Activated CD4-positive, alpha-beta memory T cell treated with anti-CD3 and anti-CD28 coated beads for 36 hours (primary cell): ENCODE measurements at regions not wholly inside any gene's neighbourhood (a gene's known extent, or its start where the extent isn't known, plus 50 kb on each side); places are given as distances from the start of the nearest gene placed in this dataset.

Experiments used
- CTCF ChIA-PET: fragments of 350-600 bp; sonication (Branson Sonifier 250); formaldehyde crosslinking; loops from one replicate; lab custom pipeline; 2021; ENCODE audit warnings: antibody characterized with exemption, inconsistent platforms; lab: Charles Lee
- POLR2A ChIA-PET: fragments of 350-600 bp; sonication (Branson Sonifier 250); formaldehyde crosslinking; loops from one replicate; lab custom pipeline; 2021; ENCODE audit warnings: antibody characterized with exemption; lab: Charles Lee
- DNase-seq: peaks from one replicate; pipeline ENCODE4 v3.0.0-alpha.2; 2020
- H3K27ac Mint-ChIP-seq: one replicate; pipeline ENCODE4 v1.8.0; 2021; ENCODE audit warnings: mixed read lengths
- H3K27me3 Mint-ChIP-seq: one replicate; pipeline ENCODE4 v1.8.0; 2021; ENCODE audit warnings: mixed read lengths
- H3K36me3 Mint-ChIP-seq: one replicate; pipeline ENCODE4 v1.8.0; 2021; ENCODE audit warnings: mixed read lengths
- H3K4me1 Mint-ChIP-seq: one replicate; pipeline ENCODE4 v1.8.0; 2021; ENCODE audit warnings: low read depth, mixed read lengths
- H3K4me3 Mint-ChIP-seq: one replicate; pipeline ENCODE4 v1.8.0; 2021; ENCODE audit warnings: mild to moderate bottlenecking, mixed read lengths
- H3K9me3 Mint-ChIP-seq: one replicate; pipeline ENCODE4 v1.8.0; 2021; ENCODE audit warnings: mixed read lengths
- intact Hi-C: fragments of 100-400 bp; cut with micrococcal nuclease; formaldehyde crosslinking; loops from one replicate; pipeline ENCODE4 v1.15.1; 2023

DNA sequence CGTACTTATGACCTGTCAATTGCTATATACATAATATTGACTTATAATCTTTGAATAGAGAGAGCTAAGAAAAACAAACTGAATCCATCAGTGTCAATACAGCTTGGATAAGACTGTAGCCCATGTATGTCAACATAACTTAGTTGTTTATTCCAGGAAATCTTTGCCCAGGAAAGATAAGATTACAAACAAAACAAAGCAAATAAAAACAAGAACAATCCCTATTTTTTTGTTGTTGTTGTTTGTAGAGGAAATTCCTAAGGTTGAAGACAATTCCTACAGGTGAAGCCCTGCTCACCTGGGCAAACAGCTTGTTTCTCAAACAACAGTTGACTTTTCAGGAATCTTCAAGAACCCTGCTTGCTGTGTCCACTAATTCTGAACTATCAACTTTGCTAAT, 76.0 kb downstream of the HYCC1 start:
- H3K9me3 Mint-ChIP-seq = no peaks in the 10 kb centered on the region
- ChIA-PET CTCF (interaction anchor here (0.6 kb wide), 1 partner anchor 123 kb away, joined by 3 read pairs; no protein-coding TSS in a partner anchor), POLR2A (no interaction called here)
- intact Hi-C loops = no loop called here
- no peaks in the 10 kb centered on the region for H3K36me3 Mint-ChIP-seq
- H3K27ac Mint-ChIP-seq = no peak overlapping the region
- H3K4me3 Mint-ChIP-seq = no peak overlapping the region
- H3K4me1 Mint-ChIP-seq = no peaks in the 10 kb centered on the region
- no peak for DNase-seq
- no peaks in the 10 kb centered on the region for H3K27me3 Mint-ChIP-seq

DNA sequence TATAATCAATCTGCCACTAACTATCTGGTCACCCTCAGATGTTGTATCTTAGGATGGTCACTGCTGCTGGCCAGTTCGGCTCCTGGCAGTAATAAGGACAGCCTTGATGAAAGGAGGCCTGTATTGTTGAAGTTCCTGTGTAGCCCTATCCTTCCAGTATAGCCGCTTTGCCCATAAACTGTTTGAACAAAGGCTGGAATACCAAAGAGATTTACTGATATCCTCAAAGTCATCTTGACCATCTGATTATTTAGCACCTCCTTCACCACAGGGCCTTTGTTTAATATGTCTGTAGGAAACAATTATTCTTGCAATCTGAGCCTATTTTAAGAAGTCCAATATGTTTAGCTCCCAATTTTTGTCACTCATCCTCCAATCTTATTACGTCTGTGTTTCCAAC, 77.7 kb downstream of the HYCC1 start:
- H3K9me3 Mint-ChIP-seq = no peaks in the 10 kb centered on the region
- no peaks in the 10 kb centered on the region for H3K36me3 Mint-ChIP-seq
- H3K4me1 Mint-ChIP-seq = no peaks in the 10 kb centered on the region
- H3K27ac Mint-ChIP-seq = no peak overlapping the region
- intact Hi-C loops = no loop called here
- no peak overlapping the region for H3K4me3 Mint-ChIP-seq
- no peaks in the 10 kb centered on the region for H3K27me3 Mint-ChIP-seq
- no peak for DNase-seq
- POLR2A ChIA-PET = no interaction called here
- CTCF ChIA-PET = no interaction called here

DNA sequence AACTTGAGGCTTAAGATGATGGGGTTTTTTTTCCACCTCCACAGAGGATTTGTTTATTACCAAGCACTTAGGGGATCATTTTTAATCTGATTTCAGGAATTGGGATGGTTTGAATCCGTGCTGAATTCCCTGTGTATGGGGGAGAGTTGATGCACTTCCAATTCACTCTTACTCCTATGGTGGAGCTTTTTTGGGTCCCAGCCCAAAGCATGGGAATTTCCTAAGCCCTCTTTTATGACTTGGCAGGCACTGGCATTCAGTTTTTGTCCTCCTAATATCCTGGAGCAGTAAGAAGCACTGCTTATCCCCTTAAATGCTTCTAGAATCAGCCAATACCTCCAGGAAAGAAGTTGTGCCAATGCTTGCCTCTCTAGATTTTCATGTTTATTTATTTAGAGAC, 78.7 kb downstream of the HYCC1 start:
- Mint-ChIP-seq H3K27ac (no peak overlapping the region), H3K27me3 (no peaks in the 10 kb centered on the region), H3K4me3 (no peak overlapping the region), H3K9me3 (peaks cover 3% of the 10 kb centered on the region), H3K36me3 (no peaks in the 10 kb centered on the region), H3K4me1 (no peaks in the 10 kb centered on the region)
- intact Hi-C loops = no loop called here
- POLR2A ChIA-PET = no interaction called here
- no peak for DNase-seq
- CTCF ChIA-PET = no interaction called here

DNA sequence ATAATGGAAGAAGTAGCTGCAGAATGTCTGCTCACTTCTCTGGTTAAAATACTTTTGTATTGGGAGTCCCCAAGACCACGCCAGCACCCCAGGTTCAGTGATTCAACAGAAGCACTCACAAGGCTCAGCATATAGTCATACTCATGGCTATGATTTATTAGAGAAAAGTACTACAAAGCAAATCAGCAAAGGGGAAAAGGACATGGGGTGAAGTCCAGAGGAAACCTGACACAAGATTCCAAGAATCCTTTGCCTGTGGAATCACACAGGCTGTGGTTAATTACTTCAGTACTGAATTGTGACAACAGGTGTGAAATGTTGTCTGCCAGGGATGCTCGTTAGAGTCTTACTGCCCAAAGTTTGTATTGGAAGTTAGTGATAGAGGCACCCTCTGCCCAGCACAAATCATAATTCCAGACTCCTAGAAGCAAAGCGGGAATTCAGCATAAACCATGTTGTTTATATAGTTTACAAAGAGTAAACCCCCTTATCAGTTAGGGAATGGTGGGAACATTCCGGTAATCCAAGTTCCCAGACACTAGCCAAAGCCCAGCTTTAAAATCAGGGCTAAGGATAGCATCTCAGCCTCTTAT, 79.4 kb downstream of the HYCC1 start:
- intact Hi-C loops = no loop called here
- no peaks in the 10 kb centered on the region for H3K36me3 Mint-ChIP-seq
- no peaks in the 10 kb centered on the region for H3K27me3 Mint-ChIP-seq
- no peak for DNase-seq
- POLR2A ChIA-PET = no interaction called here
- H3K4me3 Mint-ChIP-seq = no peak overlapping the region
- no peaks in the 10 kb centered on the region for H3K4me1 Mint-ChIP-seq
- peaks cover 3% of the 10 kb centered on the region for H3K9me3 Mint-ChIP-seq
- H3K27ac Mint-ChIP-seq = no peak overlapping the region
- CTCF ChIA-PET = no interaction called here

DNA sequence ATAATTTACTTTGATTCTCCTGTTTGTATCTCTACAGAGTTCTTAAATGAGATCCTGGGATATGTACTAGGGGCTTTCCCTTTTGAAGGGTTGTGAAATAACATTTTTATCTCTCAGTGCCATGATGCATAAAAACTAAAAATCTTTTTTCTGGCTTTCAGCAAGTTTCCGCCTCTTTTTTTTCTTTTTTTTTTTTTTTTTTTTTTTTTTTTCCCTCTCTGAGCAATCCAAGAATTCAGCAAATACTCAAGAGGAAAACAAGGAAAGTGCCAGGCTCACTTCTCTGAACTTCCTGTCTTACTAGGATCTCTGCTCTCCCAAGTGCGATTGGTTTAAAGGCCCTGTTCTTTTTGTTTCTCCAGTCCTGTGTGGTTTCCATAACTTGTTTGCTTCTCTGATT, 79.9 kb downstream of the HYCC1 start:
- ChIA-PET POLR2A (no interaction called here), CTCF (no interaction called here)
- no peaks in the 10 kb centered on the region for H3K27me3 Mint-ChIP-seq
- peaks cover 3% of the 10 kb centered on the region for H3K9me3 Mint-ChIP-seq
- no peak overlapping the region for H3K4me3 Mint-ChIP-seq
- DNase-seq = no peak
- H3K4me1 Mint-ChIP-seq = no peaks in the 10 kb centered on the region
- no peaks in the 10 kb centered on the region for H3K36me3 Mint-ChIP-seq
- intact Hi-C loops = no loop called here
- H3K27ac Mint-ChIP-seq = no peak overlapping the region

DNA sequence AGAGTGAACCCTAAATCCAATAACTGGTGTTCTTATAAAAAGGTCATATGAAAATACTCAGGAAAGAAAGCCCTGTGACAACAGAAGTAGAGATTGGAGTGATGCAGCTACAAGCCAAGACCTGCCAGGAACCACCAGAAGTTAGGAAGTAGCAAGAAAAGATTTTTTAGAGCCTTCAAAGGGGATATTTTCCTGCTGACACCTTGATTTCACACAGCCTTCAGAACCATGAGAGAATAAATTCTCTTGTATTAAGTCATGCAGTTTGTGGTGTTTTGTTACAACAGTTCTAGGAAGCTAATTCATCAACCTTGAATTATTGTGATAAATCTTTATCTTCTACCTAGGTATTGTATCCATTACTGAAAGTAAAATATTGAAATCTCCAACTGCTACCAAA, 81.0 kb downstream of the HYCC1 start:
- CTCF ChIA-PET = no interaction called here
- DNase-seq = no peak
- intact Hi-C loops = loop anchor here (2.0 kb wide), 1 partner anchor 122 kb away; no protein-coding TSS in a partner anchor
- Mint-ChIP-seq H3K9me3 (peaks cover 3% of the 10 kb centered on the region), H3K27ac (no peak overlapping the region), H3K27me3 (no peaks in the 10 kb centered on the region), H3K4me1 (no peaks in the 10 kb centered on the region), H3K4me3 (no peak overlapping the region), H3K36me3 (no peaks in the 10 kb centered on the region)
- POLR2A ChIA-PET = interaction anchor here (0.6 kb wide), 1 partner anchor 633 kb away, joined by 3 read pairs; no protein-coding TSS in a partner anchor

DNA sequence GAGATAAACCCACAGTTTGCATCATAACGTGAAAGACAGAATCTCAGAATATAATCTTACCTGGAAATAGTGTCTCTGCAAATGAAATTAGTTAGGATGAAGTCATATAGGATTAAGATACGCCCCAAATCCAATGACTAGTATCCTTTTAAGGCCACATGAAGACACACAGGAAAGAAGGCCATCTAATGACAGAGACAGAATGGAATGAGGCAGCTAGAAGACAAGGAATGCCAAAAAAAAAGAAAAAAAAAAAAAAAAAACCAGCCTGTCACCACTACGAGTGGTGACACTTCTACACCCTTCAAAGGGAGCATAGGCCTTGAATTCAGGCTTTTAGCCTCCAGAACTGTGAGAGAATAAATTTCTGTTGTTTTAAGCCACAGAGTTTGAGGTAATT, 82.9 kb downstream of the HYCC1 start:
- POLR2A ChIA-PET = no interaction called here
- H3K4me3 Mint-ChIP-seq = no peak overlapping the region
- peaks cover 3% of the 10 kb centered on the region for H3K9me3 Mint-ChIP-seq
- H3K36me3 Mint-ChIP-seq = no peaks in the 10 kb centered on the region
- CTCF ChIA-PET = no interaction called here
- DNase-seq = no peak
- intact Hi-C loops = no loop called here
- H3K4me1 Mint-ChIP-seq = no peaks in the 10 kb centered on the region
- H3K27me3 Mint-ChIP-seq = no peaks in the 10 kb centered on the region
- H3K27ac Mint-ChIP-seq = no peak overlapping the region

DNA sequence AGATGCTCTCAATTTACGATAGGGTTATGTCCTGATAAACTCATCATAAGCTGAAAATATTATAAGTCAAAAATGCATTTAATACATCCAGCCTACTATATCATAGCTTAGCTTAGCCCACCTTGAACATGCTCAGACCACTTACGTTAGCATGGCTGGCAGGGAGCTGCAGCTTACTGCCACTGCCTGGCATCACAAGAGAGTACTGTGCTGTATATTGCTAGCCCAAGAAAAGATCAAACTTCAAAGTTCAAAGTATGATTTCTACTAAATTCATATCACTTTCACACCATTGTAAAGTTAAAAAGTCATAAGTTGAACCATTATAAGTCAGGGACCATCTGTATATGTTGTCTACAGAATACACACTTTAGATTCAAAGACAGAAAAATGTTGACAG, 91.6 kb downstream of the HYCC1 start:
- H3K27ac Mint-ChIP-seq = no peak overlapping the region
- DNase-seq = no peak
- H3K9me3 Mint-ChIP-seq = no peaks in the 10 kb centered on the region
- POLR2A ChIA-PET = no interaction called here
- H3K36me3 Mint-ChIP-seq = peaks cover 4% of the 10 kb centered on the region
- no peak overlapping the region for H3K4me3 Mint-ChIP-seq
- H3K4me1 Mint-ChIP-seq = no peaks in the 10 kb centered on the region
- intact Hi-C loops = no loop called here
- CTCF ChIA-PET = no interaction called here
- no peaks in the 10 kb centered on the region for H3K27me3 Mint-ChIP-seq

DNA sequence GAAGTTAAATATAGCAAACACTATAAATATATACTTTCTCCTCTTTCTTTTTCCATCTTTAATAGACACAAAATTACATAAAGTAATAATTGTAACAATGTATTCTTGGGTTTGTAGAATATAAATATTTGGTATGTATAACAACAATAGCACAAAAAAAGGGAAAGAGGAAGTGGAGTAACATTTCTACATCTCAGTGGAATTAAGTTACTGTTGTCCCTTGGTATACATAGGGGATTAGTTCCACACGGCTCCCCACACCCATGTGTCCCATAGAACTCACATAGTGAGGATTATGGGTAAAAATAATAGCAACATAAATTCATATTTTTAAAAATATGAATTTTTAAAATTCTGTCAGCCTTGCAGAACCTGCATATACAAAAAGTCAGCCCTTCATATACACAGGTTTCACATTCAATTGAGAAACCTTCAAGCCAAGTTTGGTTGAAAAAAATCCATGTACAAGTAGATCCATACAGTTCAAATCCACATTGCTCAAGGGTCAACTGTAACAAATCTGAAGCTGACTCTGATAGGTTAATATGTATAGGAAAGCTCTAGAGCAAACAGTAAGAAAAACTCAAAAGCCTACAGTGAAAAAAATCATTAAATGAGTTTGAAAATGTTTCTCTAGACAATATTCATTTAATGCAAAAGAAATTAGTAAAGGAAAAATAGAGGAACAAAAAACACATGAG, 92.4 kb downstream of the HYCC1 start:
- CTCF ChIA-PET = no interaction called here
- H3K4me3 Mint-ChIP-seq = no peak overlapping the region
- peaks cover 4% of the 10 kb centered on the region for H3K36me3 Mint-ChIP-seq
- DNase-seq = no peak
- no peak overlapping the region for H3K27ac Mint-ChIP-seq
- no peaks in the 10 kb centered on the region for H3K27me3 Mint-ChIP-seq
- POLR2A ChIA-PET = no interaction called here
- no peaks in the 10 kb centered on the region for H3K4me1 Mint-ChIP-seq
- no peaks in the 10 kb centered on the region for H3K9me3 Mint-ChIP-seq
- intact Hi-C loops = no loop called here

DNA sequence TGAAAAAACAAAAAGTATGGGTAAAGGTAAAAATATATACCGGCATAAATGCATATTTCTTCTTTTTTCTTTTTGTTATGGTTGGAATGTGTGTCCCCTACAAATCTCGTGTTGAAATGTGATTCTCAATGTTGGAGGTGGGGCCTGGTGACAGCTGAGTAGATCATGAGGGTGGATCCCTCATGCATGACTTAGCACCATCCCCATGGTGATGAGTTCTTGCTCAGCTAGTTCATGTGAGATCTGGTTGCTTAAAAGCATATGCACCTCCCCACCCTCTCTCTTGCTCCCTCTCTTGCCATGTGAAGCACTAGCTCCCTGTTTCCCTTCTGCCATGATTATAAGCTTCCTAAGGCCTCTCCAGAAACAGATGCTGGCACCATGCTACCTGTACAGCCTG, 93.3 kb downstream of the HYCC1 start:
- intact Hi-C loops = no loop called here
- Mint-ChIP-seq H3K27ac (no peak overlapping the region), H3K9me3 (no peaks in the 10 kb centered on the region), H3K4me3 (no peak overlapping the region), H3K27me3 (no peaks in the 10 kb centered on the region), H3K36me3 (peaks cover 4% of the 10 kb centered on the region), H3K4me1 (no peaks in the 10 kb centered on the region)
- DNase-seq = no peak
- POLR2A ChIA-PET = no interaction called here
- CTCF ChIA-PET = no interaction called here

DNA sequence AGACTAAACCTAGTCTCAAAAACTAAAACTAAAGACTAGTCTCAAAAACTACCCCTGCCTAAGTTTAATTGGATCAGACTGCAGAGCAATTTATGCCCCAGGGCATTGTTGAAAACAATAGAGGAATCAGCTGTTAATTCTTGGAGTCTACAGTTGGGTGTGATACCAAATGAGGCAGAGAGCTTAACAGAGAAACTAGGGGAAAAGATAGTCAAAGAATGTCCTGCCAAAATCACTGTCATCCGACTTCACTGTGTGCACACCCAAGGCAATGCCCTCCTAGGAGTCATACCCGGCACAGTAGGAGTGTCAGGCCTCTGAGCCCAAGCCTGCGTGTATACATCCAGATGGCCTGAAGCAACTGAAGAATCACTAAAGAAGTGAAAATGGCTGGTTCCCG, 90.5 kb upstream of the TOMM7 start:
- DNase-seq = no peak
- ChIA-PET CTCF (interaction anchor here (1.0 kb wide), 1 partner anchor 90 kb away, joined by 3 read pairs; no protein-coding TSS in a partner anchor), POLR2A (no interaction called here)
- no peaks in the 10 kb centered on the region for H3K4me1 Mint-ChIP-seq
- H3K27me3 Mint-ChIP-seq = no peaks in the 10 kb centered on the region
- no peak overlapping the region for H3K4me3 Mint-ChIP-seq
- no peaks in the 10 kb centered on the region for H3K36me3 Mint-ChIP-seq
- intact Hi-C loops = no loop called here
- peaks cover 7% of the 10 kb centered on the region for H3K9me3 Mint-ChIP-seq
- H3K27ac Mint-ChIP-seq = no peak overlapping the region

DNA sequence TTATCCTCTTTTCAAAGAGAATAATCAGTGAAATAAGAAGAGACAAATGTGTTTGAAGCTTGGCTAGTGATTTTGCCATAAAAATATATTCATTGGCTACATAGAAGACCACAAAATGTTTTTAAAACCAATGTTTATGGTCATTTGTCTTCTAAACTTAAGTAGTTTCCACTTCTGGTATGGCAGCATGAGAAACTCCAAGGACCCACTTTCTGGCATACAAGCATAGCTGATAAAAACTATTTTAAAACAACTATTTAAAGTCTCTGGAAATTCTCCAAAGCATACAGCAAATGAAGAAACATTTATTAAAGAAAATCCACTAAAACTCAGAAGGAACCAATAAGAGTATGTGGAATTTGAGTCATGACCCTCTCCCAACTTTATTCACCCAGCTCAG, 89.2 kb upstream of the TOMM7 start:
- intact Hi-C loops = no loop called here
- Mint-ChIP-seq H3K4me1 (no peaks in the 10 kb centered on the region), H3K9me3 (peaks cover 7% of the 10 kb centered on the region), H3K4me3 (no peak overlapping the region), H3K27ac (no peak overlapping the region), H3K36me3 (no peaks in the 10 kb centered on the region), H3K27me3 (no peaks in the 10 kb centered on the region)
- DNase-seq = no peak
- ChIA-PET POLR2A (no interaction called here), CTCF (no interaction called here)

DNA sequence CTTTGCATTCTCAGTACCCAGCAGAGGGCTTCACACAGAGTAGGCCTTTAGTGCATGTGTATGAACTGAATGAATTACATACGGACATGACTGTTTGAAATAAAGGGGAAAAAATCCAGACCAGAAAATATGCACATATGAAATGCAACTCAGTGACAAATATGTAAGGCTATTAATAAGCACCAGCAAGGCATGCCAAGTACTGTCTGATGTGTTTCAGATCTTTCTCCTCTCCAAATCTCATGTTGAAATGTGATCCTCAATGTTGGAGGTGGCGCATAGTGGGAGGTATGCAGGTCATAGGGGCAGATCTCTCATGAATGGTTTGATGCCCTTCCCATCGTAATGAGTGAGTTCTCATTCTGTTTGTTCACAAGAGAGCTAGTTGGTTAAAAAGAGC, 87.3 kb upstream of the TOMM7 start:
- ChIA-PET CTCF (no interaction called here), POLR2A (no interaction called here)
- Mint-ChIP-seq H3K27ac (no peak overlapping the region), H3K4me1 (no peaks in the 10 kb centered on the region), H3K4me3 (no peak overlapping the region), H3K36me3 (no peaks in the 10 kb centered on the region), H3K9me3 (peaks cover 5% of the 10 kb centered on the region), H3K27me3 (no peaks in the 10 kb centered on the region)
- intact Hi-C loops = no loop called here
- no peak for DNase-seq
